Liver (tissue), 8 donors: ENCODE measurements at regions not wholly inside any gene's neighbourhood (a gene's known extent, or its start where the extent isn't known, plus 50 kb on each side); places are given as distances from the start of the nearest gene placed in this dataset.

Experiments
- DNase-seq: peaks from one replicate; pipeline ENCODE4 v3.0.0-alpha.2; 2017; ENCODE audit warnings: low spot score
- H3K27ac ChIP-seq, 2 donors: one replicate each; pipeline ENCODE4 v1.7.0; 2013; ENCODE audit warnings: inconsistent platforms in 2 of 2, low read length in 2 of 2, control low read depth in 1 of 2, low read depth in 1 of 2, mild to moderate bottlenecking in 1 of 2
- H3K27me3 ChIP-seq, 4 donors: one replicate each; pipeline versions ENCODE4 v1.6.1 to v1.7.0; 2013; ENCODE audit warnings: low read length in 3 of 4, inconsistent platforms in 1 of 4, mild to moderate bottlenecking in 1 of 4, moderate library complexity in 1 of 4; ENCODE audit not compliant: control insufficient read depth in 4 of 4, insufficient read depth in 4 of 4
- H3K36me3 ChIP-seq, 4 donors: one replicate each; pipeline versions ENCODE4 v1.6.1 to v1.7.0; 2013; ENCODE audit warnings: low read length in 3 of 4, mild to moderate bottlenecking in 3 of 4, low read depth in 1 of 4, moderate library complexity in 1 of 4; ENCODE audit not compliant: control insufficient read depth in 4 of 4, insufficient read depth in 3 of 4
- H3K4me1 ChIP-seq, 4 donors: one replicate each; pipeline versions ENCODE4 v1.6.1 to v1.7.0; 2013; ENCODE audit warnings: low read length in 3 of 4, mild to moderate bottlenecking in 3 of 4, moderate library complexity in 1 of 4; ENCODE audit not compliant: control insufficient read depth in 4 of 4, insufficient read depth in 4 of 4
- H3K4me3 ChIP-seq, 3 donors: one replicate each; pipeline versions ENCODE4 v1.6.1 to v1.7.0; 2013; ENCODE audit warnings: low read length in 3 of 3, control low read depth in 1 of 3, low read depth in 1 of 3, mild to moderate bottlenecking in 1 of 3
- H3K9ac ChIP-seq, 2 donors: one replicate each; pipeline ENCODE4 v1.7.0; 2013; ENCODE audit warnings: low read length in 2 of 2, mild to moderate bottlenecking in 2 of 2, moderate library complexity in 2 of 2, control low read depth in 1 of 2, low read depth in 1 of 2
- H3K9me3 ChIP-seq, 4 donors: one replicate each; pipeline versions ENCODE4 v1.6.1 to v1.7.0; 2013; ENCODE audit warnings: low read length in 3 of 4; ENCODE audit not compliant: control insufficient read depth in 4 of 4
- ATF3 ChIP-seq: IDR thresholded peaks from 2 replicates; pipeline ENCODE4 v1.6.1; 2016; ENCODE audit warnings: antibody characterized with exemption
- EGR1 ChIP-seq, 2 donors: IDR thresholded peaks; 2 replicates each; pipeline ENCODE4 v1.6.1; 2016 to 2018; ENCODE audit warnings: antibody characterized with exemption in 2 of 2, low read depth in 2 of 2
- FOXA1 ChIP-seq: IDR thresholded peaks from 2 replicates; pipeline ENCODE4 v1.6.1; 2016; ENCODE audit warnings: antibody characterized with exemption
- FOXA2 ChIP-seq: IDR thresholded peaks from 2 replicates; pipeline ENCODE4 v1.6.1; 2016; ENCODE audit warnings: antibody characterized with exemption
- GABPA ChIP-seq, 2 donors: IDR thresholded peaks in 1 of 2; conservative IDR thresholded peaks in 1 of 2; 2 replicates each; pipeline ENCODE4 v1.6.1; 2016; ENCODE audit warnings: antibody characterized with exemption in 2 of 2, mild to moderate bottlenecking in 1 of 2, moderate library complexity in 1 of 2
- HNF4A ChIP-seq, 2 donors: conservative IDR thresholded peaks; 2 replicates each; pipeline ENCODE4 v1.6.1; 2016; ENCODE audit warnings: antibody characterized with exemption in 2 of 2, mild to moderate bottlenecking in 2 of 2
- HNF4G ChIP-seq: IDR thresholded peaks from 2 replicates; pipeline ENCODE4 v1.6.1; 2016; ENCODE audit warnings: antibody characterized with exemption
- JUND ChIP-seq, 2 donors: IDR thresholded peaks; 2 replicates each; pipeline ENCODE4 v1.6.1; 2016; ENCODE audit warnings: antibody characterized with exemption in 2 of 2
- MAX ChIP-seq: IDR thresholded peaks from 2 replicates; pipeline ENCODE4 v1.6.1; 2016; ENCODE audit warnings: antibody characterized with exemption
- NR2F2 ChIP-seq: IDR thresholded peaks from 2 replicates; pipeline ENCODE4 v1.6.1; 2016; ENCODE audit warnings: antibody characterized with exemption
- REST ChIP-seq: IDR thresholded peaks from 2 replicates; pipeline ENCODE4 v1.6.1; 2016; ENCODE audit warnings: antibody characterized with exemption, mild to moderate bottlenecking
- RXRA ChIP-seq, 2 donors: IDR thresholded peaks; 2 replicates each; pipeline ENCODE4 v1.6.1; 2017 to 2018; ENCODE audit warnings: antibody characterized with exemption in 2 of 2, mild to moderate bottlenecking in 1 of 2
- SP1 ChIP-seq: IDR thresholded peaks from 2 replicates; pipeline ENCODE4 v1.6.1; 2018; ENCODE audit warnings: antibody characterized with exemption, mild to moderate bottlenecking
- TAF1 ChIP-seq: conservative IDR thresholded peaks from 2 replicates; pipeline ENCODE4 v1.6.1; 2016; ENCODE audit warnings: antibody characterized with exemption, mild to moderate bottlenecking
- YY1 ChIP-seq: IDR thresholded peaks from 2 replicates; pipeline ENCODE4 v1.6.1; 2016; ENCODE audit warnings: antibody characterized with exemption, mild to moderate bottlenecking
- ZBTB33 ChIP-seq: IDR thresholded peaks from 2 replicates; pipeline ENCODE4 v1.6.1; 2016; ENCODE audit warnings: antibody characterized with exemption
- WGBS: extraction: QIAGEN DNeasy Blood & Tissue Kit; methylation state at CpG from one replicate; pipeline ENCODE4 v1.1.7; 2013; 5-methylcytosine and 5-hydroxymethylcytosine counted together
- TF ChIP-seq, protein P1 (sequence below): fragments of 150-350 bp; IDR thresholded peaks from 2 replicates; pipeline ENCODE4 v1.5.1; 2017; ENCODE audit warnings: improper control_type of control experiment, low read depth, low read length; ENCODE audit not compliant: missing input control
- donor health status: healthy.
- donor health status: healthy.
- donor health status: healthy.
- donor health status: healthy.
- donor health status: healthy.

GRCh38 chr13:103196356-103196755 lies 130.1 kb upstream of the SLC10A2 start:
- 49% methylated on average over 3 of the region's 3 CpGs for WGBS
- DNase-seq, result no peak
- H3K4me1 ChIP-seq, result no peaks in the 10 kb centered on the region
- TF ChIP-seq FOXA2 (no peak), HNF4A (conservative IDR thresholded peaks at IDR 0.05) (no peak), RXRA (IDR thresholded peaks at IDR 0.05) (no peak), HNF4G (no peak), TAF1 (no peak), MAX (no peak), ZBTB33 (no peak), ATF3 (no peak), REST (no peak), FOXA1 (no peak), SP1 (no peak), YY1 (no peak), GABPA (IDR thresholded peaks at IDR 0.05 in 1 of 2, conservative IDR thresholded peaks at IDR 0.05 in 1 of 2) (no peak), EGR1 (IDR thresholded peaks at IDR 0.05; ENCODE audit: low read depth in 2 of 2) (no peak), JUND (IDR thresholded peaks at IDR 0.05) (no peak), NR2F2 (no peak)
- TF ChIP-seq, protein P1, sequence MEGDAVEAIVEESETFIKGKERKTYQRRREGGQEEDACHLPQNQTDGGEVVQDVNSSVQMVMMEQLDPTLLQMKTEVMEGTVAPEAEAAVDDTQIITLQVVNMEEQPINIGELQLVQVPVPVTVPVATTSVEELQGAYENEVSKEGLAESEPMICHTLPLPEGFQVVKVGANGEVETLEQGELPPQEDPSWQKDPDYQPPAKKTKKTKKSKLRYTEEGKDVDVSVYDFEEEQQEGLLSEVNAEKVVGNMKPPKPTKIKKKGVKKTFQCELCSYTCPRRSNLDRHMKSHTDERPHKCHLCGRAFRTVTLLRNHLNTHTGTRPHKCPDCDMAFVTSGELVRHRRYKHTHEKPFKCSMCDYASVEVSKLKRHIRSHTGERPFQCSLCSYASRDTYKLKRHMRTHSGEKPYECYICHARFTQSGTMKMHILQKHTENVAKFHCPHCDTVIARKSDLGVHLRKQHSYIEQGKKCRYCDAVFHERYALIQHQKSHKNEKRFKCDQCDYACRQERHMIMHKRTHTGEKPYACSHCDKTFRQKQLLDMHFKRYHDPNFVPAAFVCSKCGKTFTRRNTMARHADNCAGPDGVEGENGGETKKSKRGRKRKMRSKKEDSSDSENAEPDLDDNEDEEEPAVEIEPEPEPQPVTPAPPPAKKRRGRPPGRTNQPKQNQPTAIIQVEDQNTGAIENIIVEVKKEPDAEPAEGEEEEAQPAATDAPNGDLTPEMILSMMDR, result no peak
- H3K4me3 ChIP-seq, result no peak overlapping the region
- no peaks in the 10 kb centered on the region for H3K36me3 ChIP-seq
- H3K27me3 ChIP-seq, result peaks cover 0 to 5% (median 0%) of the 10 kb centered on the region in 4 donors
- no peak overlapping the region for H3K9ac ChIP-seq
- no peak overlapping the region for H3K27ac ChIP-seq
- no peaks in the 10 kb centered on the region for H3K9me3 ChIP-seq

DNA sequence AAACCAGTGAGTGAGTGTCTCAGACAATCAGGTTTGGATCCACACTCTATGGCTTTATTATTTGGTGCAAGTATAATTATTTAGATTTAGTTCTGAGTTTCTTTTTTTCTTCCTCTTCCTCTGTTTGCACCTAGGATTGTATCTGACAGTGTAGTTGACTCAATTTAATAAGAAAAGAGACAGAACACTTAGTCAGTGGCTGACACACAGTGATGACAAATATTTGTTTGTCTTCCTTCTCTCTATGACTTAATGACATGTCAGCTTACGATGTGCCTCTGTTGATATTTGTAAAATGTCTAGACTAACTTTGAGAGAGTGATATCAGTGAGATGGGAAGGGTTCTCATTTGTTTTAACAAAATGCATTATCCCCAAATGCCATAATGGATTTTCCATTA lies 129.5 kb upstream of the SLC10A2 start:
- TF ChIP-seq MAX, result no peak
- TF ChIP-seq RXRA (IDR thresholded peaks at IDR 0.05), result no peak
- no peak for TF ChIP-seq HNF4G
- no peak for TF ChIP-seq YY1
- TF ChIP-seq NR2F2, result no peak
- no peak for TF ChIP-seq FOXA2
- TF ChIP-seq SP1, result no peak
- TF ChIP-seq JUND (IDR thresholded peaks at IDR 0.05), result no peak
- 22% methylated on average over 1 of the region's 1 CpG for WGBS
- Histone ChIP-seq H3K27me3 (peaks cover 0 to 5% (median 0%) of the 10 kb centered on the region in 4 donors), H3K9me3 (no peaks in the 10 kb centered on the region), H3K4me3 (no peak overlapping the region), H3K36me3 (no peaks in the 10 kb centered on the region), H3K4me1 (no peaks in the 10 kb centered on the region), H3K27ac (no peak overlapping the region), H3K9ac (no peak overlapping the region)
- no peak for DNase-seq
